HCT116 (cell line): ENCODE measurements at regions not wholly inside any gene's neighbourhood (a gene's known extent, or its start where the extent isn't known, plus 50 kb on each side); places are given as distances from the start of the nearest gene placed in this dataset.

Experiments used
- ATF3 ChIP-seq: IDR thresholded peaks from 2 replicates; pipeline ENCODE4 v1.6.1; 2012
- CTCF ChIP-seq, 3 experiments: fragments of 200-600 bp in 1 of 3; sonication (generic) in 1 of 3; IDR thresholded peaks in 2 of 3; conservative IDR thresholded peaks in 1 of 3; 2 replicates each; pipeline ENCODE4 v1.5.1; 2012 to 2017; ENCODE audit warnings: low read depth in 2 of 3, low read length in 2 of 3, antibody characterized with exemption in 1 of 3, borderline replicate concordance in 1 of 3, control low read depth in 1 of 3, mild to moderate bottlenecking in 1 of 3, mixed read lengths in 1 of 3, mixed run types in 1 of 3, moderate library complexity in 1 of 3; ENCODE audit not compliant: insufficient read depth in 1 of 3
- MAX ChIP-seq: IDR thresholded peaks from 2 replicates; pipeline ENCODE4 v1.6.1; 2012
- POLR2AphosphoS5 ChIP-seq: IDR thresholded peaks from 2 replicates; pipeline ENCODE4 v1.6.1; 2011; ENCODE audit warnings: mild to moderate bottlenecking, low read depth, low read length, moderate library complexity
- ZBTB33 ChIP-seq: IDR thresholded peaks from 2 replicates; pipeline ENCODE4 v1.6.1; 2011; ENCODE audit warnings: mild to moderate bottlenecking, low read length, moderate library complexity; ENCODE audit not compliant: insufficient replicate concordance; ENCODE audit errors: extremely low read depth

- TF ChIP-seq ZBTB33 (no peak), POLR2AphosphoS5 (no peak), CTCF (IDR thresholded peaks at IDR 0.05 in 2 of 3, conservative IDR thresholded peaks at IDR 0.05 in 1 of 3; ENCODE audit: borderline replicate concordance in 1 of 3, insufficient read depth in 1 of 3, low read depth in 2 of 3, low read length in 2 of 3) (no peak), ATF3 (no peak), MAX (no peak)
Measured at GRCh38 chr16:64493709-64494108, 628.2 kb downstream of the CDH11 start.
